Dendritic cell treated with granulocyte-macrophage colony-stimulating factor and Interleukin-4, amounts not matched to agents 40 ng/mL and 50 ng/mL, for 4 days (primary cell): ENCODE measurements at regions not wholly inside any gene's neighbourhood (a gene's known extent, or its start where the extent isn't known, plus 50 kb on each side); places are given as distances from the start of the nearest gene placed in this dataset.
"Not testable (repeated sequence)": the region's sequence is repeated elsewhere in the genome, so short reads cannot be mapped to it uniquely, and the experiment has no call there.

ENCODE experiments used
- H3K27ac Mint-ChIP-seq: one replicate; pipeline ENCODE4 v1.8.0; 2022; ENCODE audit warnings: mild to moderate bottlenecking, mixed read lengths
- H3K27me3 Mint-ChIP-seq: one replicate; pipeline ENCODE4 v1.8.0; 2022; ENCODE audit warnings: mild to moderate bottlenecking, mixed read lengths
- H3K36me3 Mint-ChIP-seq: one replicate; pipeline ENCODE4 v1.8.0; 2022; ENCODE audit warnings: low read depth, mixed read lengths
- H3K4me1 Mint-ChIP-seq: one replicate; pipeline ENCODE4 v1.8.0; 2022; ENCODE audit warnings: low read depth, mixed read lengths
- H3K4me3 Mint-ChIP-seq: one replicate; pipeline ENCODE4 v1.8.0; 2022; ENCODE audit warnings: mild to moderate bottlenecking, moderate library complexity, mixed read lengths
- H3K9me3 Mint-ChIP-seq: one replicate; pipeline ENCODE4 v1.8.0; 2022; ENCODE audit warnings: mixed read lengths
- intact Hi-C: fragments of 100-400 bp; cut with micrococcal nuclease; formaldehyde crosslinking; loops from one replicate; pipeline ENCODE4 v1.15.0; 2022

DNA sequence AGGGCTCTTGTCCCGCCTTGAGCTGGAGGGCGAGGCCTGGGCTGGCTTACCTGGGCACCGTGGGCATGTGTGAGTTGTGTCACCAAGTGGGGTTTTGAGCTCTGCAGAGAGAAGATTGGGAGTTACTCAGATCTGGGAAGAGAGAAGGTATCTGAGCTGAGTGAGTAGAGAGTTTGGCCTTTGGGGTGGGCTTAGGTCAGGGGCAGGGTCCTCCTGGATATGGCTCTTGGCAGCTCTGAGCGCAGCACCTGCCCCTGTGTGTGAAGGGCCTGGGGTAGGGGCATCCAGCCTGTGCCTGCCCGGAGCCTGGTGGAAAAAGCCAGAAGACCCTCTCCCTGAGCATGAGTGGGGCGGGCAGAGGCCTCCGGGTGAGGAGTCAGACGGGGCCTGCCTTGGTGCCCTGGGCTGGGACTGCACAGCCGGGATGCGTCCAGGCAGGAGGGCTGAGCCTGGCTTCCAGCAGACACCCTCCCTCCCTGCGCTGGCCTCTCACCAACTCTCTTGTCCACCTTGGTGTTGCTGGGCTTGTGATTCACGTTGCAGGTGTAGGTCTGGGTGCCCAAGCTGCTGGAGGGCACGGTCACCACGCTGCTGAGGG lies 244.3 kb downstream of the TMEM121 start:
- H3K9me3 Mint-ChIP-seq, H3K36me3 Mint-ChIP-seq, H3K4me1 Mint-ChIP-seq, intact Hi-C loops, H3K4me3 Mint-ChIP-seq, H3K27me3 Mint-ChIP-seq, H3K27ac Mint-ChIP-seq: not testable (repeated sequence)

DNA sequence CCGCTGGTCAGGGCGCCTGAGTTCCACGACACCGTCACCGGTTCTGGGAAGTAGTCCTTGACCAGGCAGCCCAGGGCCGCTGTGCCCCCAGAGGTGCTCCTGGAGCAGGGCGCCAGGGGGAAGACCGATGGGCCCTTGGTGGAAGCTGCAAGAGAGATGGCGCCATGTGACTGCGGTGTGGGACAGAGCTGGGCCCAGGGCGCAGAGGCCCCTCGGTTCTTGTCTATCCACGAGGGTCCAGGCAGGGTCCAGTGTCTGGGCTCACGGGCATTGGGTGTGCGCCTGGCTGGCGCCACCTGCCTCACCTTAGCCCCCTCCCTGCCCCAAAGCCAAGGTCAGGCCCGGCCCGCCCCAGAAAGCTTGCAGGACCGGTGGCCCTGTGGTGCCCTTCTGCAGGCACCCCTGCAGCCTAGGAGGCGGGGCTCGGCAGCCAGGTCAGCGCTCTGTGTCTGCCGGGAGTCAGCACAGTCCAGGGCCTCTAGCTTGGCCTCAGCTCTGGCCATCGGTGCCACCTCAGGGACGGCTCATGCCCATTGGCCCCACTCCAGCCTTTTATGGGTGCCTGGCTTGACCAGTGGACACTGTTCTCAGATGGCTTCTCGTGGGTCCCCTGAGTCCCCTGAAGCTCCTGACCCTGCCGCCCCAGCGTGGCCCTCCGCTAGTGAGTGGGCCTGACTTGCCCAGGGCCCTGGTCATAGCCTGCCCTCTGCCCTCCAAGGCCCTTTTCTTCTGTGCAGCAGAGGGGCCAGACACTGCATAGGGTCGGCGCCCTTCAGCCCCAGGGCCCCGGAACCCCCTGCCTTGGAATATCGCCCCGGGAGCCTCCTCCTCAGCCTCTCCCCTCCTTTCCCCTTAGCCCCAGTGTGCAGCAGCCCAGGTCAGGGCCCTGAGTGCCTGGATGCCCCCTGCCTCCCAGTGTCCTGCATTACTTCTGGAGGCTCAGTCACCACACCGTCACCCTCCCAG lies 245.2 kb downstream of the TMEM121 start:
- H3K9me3 Mint-ChIP-seq, intact Hi-C loops, H3K27me3 Mint-ChIP-seq, H3K4me3 Mint-ChIP-seq, H3K27ac Mint-ChIP-seq, H3K36me3 Mint-ChIP-seq: not testable (repeated sequence)
- H3K4me1 Mint-ChIP-seq, result peaks cover 13% of the 10 kb centered on the region

DNA sequence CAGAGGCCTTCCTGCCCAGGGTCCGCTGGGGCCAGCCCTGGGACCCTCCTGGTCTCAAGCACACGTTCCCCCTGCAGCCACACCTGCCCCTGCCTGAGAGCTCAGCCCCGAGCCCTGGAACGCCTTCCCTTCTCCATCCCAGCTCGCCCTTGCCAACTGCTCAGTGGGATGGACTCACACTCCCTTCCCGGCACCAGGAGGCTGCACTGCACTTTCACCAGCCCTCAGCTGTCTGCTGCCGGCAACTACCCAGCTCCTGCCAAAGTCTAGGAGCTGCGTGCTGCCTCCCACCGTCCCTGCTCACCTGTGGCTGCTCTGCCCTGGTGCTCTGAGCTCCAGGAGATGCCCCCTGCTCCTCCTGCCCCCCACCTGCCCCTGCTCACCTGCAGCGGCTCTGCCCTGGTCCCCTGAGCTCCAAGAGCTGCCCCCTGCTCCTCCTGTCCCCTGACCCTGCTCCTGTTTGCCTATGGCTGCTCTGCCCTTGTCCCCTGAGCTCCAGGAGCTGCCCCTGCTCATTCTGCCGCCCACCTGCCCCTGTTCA lies 246.4 kb downstream of the TMEM121 start:
- H3K27me3 Mint-ChIP-seq, H3K36me3 Mint-ChIP-seq, H3K4me3 Mint-ChIP-seq, H3K27ac Mint-ChIP-seq, intact Hi-C loops: not testable (repeated sequence)
- H3K9me3 Mint-ChIP-seq, result peaks cover 14% of the 10 kb centered on the region
- peaks cover 13% of the 10 kb centered on the region for H3K4me1 Mint-ChIP-seq

DNA sequence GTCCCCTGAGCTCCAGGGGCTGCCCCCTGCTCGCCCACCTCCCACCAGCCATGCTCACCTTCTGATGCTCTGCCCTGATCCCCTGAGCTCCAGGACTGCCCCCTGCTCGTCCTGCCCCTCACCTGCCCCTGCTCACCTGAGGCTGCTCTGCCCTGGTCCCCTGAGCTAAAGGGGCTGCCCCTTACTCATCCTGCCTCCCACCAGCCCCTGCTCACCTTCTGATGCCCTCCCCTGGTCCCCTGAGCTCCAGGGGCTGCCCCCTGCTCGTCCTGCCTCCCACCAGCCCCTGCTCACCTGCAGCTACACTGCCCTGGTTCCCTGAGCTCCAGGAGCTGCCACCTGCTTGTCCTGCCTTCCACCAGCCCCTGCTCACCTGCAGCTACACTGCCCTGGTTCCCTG lies 247.2 kb downstream of the TMEM121 start:
- no peak overlapping the region for H3K27ac Mint-ChIP-seq
- intact Hi-C loops, result no loop called here
- H3K9me3 Mint-ChIP-seq, result peaks cover 22% of the 10 kb centered on the region
- H3K36me3 Mint-ChIP-seq, result no peaks in the 10 kb centered on the region
- H3K4me3 Mint-ChIP-seq, result no peak overlapping the region
- H3K27me3 Mint-ChIP-seq, result no peaks in the 10 kb centered on the region
- H3K4me1 Mint-ChIP-seq, result peaks cover 13% of the 10 kb centered on the region

DNA sequence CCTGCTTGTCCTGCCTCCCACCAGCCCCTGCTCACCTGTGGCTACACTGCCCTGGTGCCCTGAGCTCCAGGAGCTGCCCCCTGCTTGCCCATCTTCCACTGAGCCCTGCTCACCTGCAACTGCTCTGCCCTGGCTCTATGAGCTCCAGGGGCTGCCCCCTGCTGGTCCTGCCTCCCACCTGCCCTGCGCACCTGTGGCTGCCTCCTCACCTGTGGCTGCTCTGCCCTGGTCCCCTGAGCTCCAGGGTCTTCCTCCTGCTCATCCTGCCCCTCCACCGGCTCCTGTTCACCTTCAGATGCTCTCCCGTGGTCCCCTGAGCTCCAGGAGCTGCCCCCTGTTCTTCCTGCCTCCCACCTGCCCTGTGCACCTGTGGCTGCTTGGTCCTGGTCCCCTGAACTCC lies 247.6 kb downstream of the TMEM121 start:
- Mint-ChIP-seq H3K27me3 (no peaks in the 10 kb centered on the region), H3K27ac (no peak overlapping the region), H3K4me1 (peaks cover 13% of the 10 kb centered on the region), H3K4me3 (no peak overlapping the region), H3K9me3 (peaks cover 27% of the 10 kb centered on the region), H3K36me3 (no peaks in the 10 kb centered on the region)
- intact Hi-C loops, result no loop called here

- H3K4me3 Mint-ChIP-seq, H3K27me3 Mint-ChIP-seq, H3K27ac Mint-ChIP-seq, intact Hi-C loops, H3K36me3 Mint-ChIP-seq: not testable (repeated sequence)
- Mint-ChIP-seq H3K4me1 (peaks cover 13% of the 10 kb centered on the region), H3K9me3 (peaks cover 34% of the 10 kb centered on the region)
Observed at GRCh38 chr14:105774585-105775348, 248.4 kb downstream of the TMEM121 start.

- intact Hi-C loops, H3K4me3 Mint-ChIP-seq, H3K27me3 Mint-ChIP-seq, H3K27ac Mint-ChIP-seq, H3K36me3 Mint-ChIP-seq: not testable (repeated sequence)
- peaks cover 40% of the 10 kb centered on the region for H3K9me3 Mint-ChIP-seq
- H3K4me1 Mint-ChIP-seq, result peaks cover 13% of the 10 kb centered on the region
Observed at GRCh38 chr14:105775349-105775923, 249.1 kb downstream of the TMEM121 start.

- H3K36me3 Mint-ChIP-seq, H3K27me3 Mint-ChIP-seq, H3K4me3 Mint-ChIP-seq, intact Hi-C loops, H3K27ac Mint-ChIP-seq: not testable (repeated sequence)
- peaks cover 13% of the 10 kb centered on the region for H3K4me1 Mint-ChIP-seq
- peaks cover 46% of the 10 kb centered on the region for H3K9me3 Mint-ChIP-seq
Observed at GRCh38 chr14:105776112-105776511, 249.7 kb downstream of the TMEM121 start.

GRCh38 chr14:105776924-105777323 lies 250.5 kb downstream of the TMEM121 start:
- H3K4me1 Mint-ChIP-seq, result peaks cover 13% of the 10 kb centered on the region
- no peak overlapping the region for H3K27ac Mint-ChIP-seq
- no peaks in the 10 kb centered on the region for H3K27me3 Mint-ChIP-seq
- no peak overlapping the region for H3K4me3 Mint-ChIP-seq
- no peaks in the 10 kb centered on the region for H3K36me3 Mint-ChIP-seq
- H3K9me3 Mint-ChIP-seq, result peaks cover 54% of the 10 kb centered on the region
- intact Hi-C loops, result no loop called here

- Mint-ChIP-seq H3K4me1 (no peaks in the 10 kb centered on the region), H3K27ac (no peak overlapping the region), H3K27me3 (no peaks in the 10 kb centered on the region), H3K9me3 (peaks cover 43% of the 10 kb centered on the region), H3K4me3 (no peak overlapping the region), H3K36me3 (no peaks in the 10 kb centered on the region)
- intact Hi-C loops, result no loop called here
Observed at GRCh38 chr14:105783707-105784106, 257.3 kb downstream of the TMEM121 start.

DNA sequence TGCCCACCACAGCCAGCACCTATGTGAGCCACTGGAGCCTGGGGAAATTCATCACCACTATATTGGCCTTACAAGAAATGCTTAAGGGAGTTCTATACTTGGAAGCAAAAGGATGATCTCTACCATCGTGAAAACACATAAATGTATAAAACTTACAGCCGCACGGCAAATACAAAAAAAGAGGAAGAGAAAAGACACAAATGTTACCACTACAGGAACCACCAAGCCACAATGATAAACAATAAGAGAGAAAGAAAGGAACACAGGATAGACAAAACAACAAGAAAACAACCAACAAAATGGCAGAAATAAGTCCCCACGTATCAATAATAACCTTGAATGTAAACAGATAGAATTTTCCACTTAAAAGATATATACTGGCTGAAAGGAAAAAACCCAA lies 267.5 kb downstream of the TMEM121 start:
- Mint-ChIP-seq H3K27ac (no peak overlapping the region), H3K36me3 (no peaks in the 10 kb centered on the region), H3K4me3 (no peak overlapping the region), H3K4me1 (no peaks in the 10 kb centered on the region), H3K9me3 (no peaks in the 10 kb centered on the region), H3K27me3 (peaks cover 6% of the 10 kb centered on the region)
- intact Hi-C loops, result no loop called here

DNA sequence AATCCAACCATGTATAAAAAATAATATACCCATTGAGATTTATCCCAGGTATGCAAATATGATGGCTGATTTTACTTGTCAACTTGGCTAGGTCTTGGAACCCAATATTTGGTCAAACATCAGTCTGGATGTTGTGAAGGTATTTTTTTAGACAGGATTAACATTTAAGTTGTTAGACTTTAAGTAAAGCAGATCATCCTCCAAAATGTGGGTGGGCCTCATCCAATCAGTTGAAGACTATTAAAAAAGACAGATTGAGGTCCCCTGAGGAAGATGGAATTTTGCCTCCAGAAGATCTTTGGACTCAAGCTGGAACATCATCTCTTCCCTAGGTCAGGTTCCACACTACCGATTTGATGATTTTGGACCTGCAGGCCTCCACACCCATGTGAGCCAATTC lies 271.2 kb downstream of the TMEM121 start:
- H3K27me3 Mint-ChIP-seq, result peaks cover 5% of the 10 kb centered on the region
- H3K4me1 Mint-ChIP-seq, result no peaks in the 10 kb centered on the region
- no peaks in the 10 kb centered on the region for H3K9me3 Mint-ChIP-seq
- H3K27ac Mint-ChIP-seq, result no peak overlapping the region
- H3K36me3 Mint-ChIP-seq, result no peaks in the 10 kb centered on the region
- intact Hi-C loops, result no loop called here
- no peak overlapping the region for H3K4me3 Mint-ChIP-seq

- H3K9me3 Mint-ChIP-seq, result peaks cover 30% of the 10 kb centered on the region
- H3K27me3 Mint-ChIP-seq, result peaks cover 3% of the 10 kb centered on the region
- intact Hi-C loops, result no loop called here
- H3K4me3 Mint-ChIP-seq, result no peak overlapping the region
- no peaks in the 10 kb centered on the region for H3K4me1 Mint-ChIP-seq
- no peaks in the 10 kb centered on the region for H3K36me3 Mint-ChIP-seq
- no peak overlapping the region for H3K27ac Mint-ChIP-seq
Observed at GRCh38 chr14:105805701-105806100, 279.3 kb downstream of the TMEM121 start.

GRCh38 chr14:105806568-105806967 lies 280.2 kb downstream of the TMEM121 start:
- Mint-ChIP-seq H3K27ac (no peak overlapping the region), H3K4me3 (no peak overlapping the region), H3K36me3 (no peaks in the 10 kb centered on the region), H3K4me1 (no peaks in the 10 kb centered on the region), H3K9me3 (peaks cover 39% of the 10 kb centered on the region), H3K27me3 (peaks cover 3% of the 10 kb centered on the region)
- intact Hi-C loops, result no loop called here
